GM12864 (cell line): ENCODE measurements at regions not wholly inside any gene's neighbourhood (a gene's known extent, or its start where the extent isn't known, plus 50 kb on each side); places are given as distances from the start of the nearest gene placed in this dataset.
"Not testable (repeated sequence)": the region's sequence is repeated elsewhere in the genome, so short reads cannot be mapped to it uniquely, and the experiment has no call there.

Experiments used
- DNase-seq: peaks from one replicate; pipeline ENCODE4 v3.0.0-alpha.2; 2011; ENCODE audit warnings: low read depth
- H3K4me3 ChIP-seq: 2 replicates; pipeline ENCODE4 v1.5.1; 2011; ENCODE audit warnings: mild to moderate bottlenecking, low read depth, low read length, control low read depth
- TF ChIP-seq, protein P1 (sequence below): IDR thresholded peaks from 2 replicates; pipeline ENCODE4 v1.5.1; 2011; ENCODE audit warnings: low read depth, mild to moderate bottlenecking, moderate library complexity, low read length, control low read depth, inconsistent platforms; ENCODE audit errors: missing control alignments

DNA sequence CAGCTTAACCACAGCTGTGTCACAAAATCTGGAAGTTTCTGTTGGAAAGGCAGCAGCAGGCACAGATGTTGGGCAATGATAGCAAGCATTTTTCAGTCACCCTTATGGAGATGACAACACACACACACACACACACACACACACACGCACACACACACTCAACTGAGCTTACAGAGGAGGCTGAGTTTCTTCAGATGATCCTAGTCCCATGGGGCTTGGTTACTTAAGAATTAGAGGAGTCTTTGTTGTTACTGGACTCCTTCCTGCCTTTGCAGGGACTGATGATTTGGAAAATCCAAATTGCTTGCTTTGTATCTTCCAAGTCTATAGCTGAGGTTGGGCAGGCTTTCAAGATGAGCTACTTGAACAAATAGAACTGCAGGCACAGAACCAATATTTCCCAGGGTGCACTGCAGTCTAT, 740.1 kb upstream of the PITX2 start:
- no peak for DNase-seq
- H3K4me3 ChIP-seq, result no peak overlapping the region
- TF ChIP-seq, protein P1, sequence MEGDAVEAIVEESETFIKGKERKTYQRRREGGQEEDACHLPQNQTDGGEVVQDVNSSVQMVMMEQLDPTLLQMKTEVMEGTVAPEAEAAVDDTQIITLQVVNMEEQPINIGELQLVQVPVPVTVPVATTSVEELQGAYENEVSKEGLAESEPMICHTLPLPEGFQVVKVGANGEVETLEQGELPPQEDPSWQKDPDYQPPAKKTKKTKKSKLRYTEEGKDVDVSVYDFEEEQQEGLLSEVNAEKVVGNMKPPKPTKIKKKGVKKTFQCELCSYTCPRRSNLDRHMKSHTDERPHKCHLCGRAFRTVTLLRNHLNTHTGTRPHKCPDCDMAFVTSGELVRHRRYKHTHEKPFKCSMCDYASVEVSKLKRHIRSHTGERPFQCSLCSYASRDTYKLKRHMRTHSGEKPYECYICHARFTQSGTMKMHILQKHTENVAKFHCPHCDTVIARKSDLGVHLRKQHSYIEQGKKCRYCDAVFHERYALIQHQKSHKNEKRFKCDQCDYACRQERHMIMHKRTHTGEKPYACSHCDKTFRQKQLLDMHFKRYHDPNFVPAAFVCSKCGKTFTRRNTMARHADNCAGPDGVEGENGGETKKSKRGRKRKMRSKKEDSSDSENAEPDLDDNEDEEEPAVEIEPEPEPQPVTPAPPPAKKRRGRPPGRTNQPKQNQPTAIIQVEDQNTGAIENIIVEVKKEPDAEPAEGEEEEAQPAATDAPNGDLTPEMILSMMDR, result no peak

GRCh38 chr4:111377880-111378279, 755.0 kb upstream of the PITX2 start:
- DNase-seq, H3K4me3 ChIP-seq: not testable (repeated sequence)

GRCh38 chr4:111388561-111388960, 756.7 kb upstream of the FAM241A start:
- no peak for DNase-seq
- H3K4me3 ChIP-seq, result no peak overlapping the region
- TF ChIP-seq, protein P1, result no peak

DNA sequence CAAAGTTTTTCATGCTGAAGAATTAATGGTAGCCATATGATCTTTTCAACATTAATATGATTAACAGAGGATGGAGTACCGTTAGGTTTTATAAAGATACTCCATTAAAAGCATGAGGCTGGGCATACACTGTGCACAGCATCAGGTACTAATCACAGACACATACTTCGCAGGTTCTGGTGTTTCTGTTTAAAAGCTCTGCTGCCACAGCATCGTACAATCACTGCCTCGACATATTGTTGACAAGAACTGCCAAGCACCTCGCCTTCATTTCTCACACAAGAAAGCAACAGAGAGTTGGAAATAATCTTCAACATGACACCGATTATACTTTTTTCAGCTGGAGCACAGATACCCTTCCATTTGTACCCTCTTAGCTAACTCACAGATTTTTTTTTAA, 753.4 kb upstream of the FAM241A start:
- TF ChIP-seq, protein P1, result no peak
- H3K4me3 ChIP-seq, result no peak overlapping the region
- DNase-seq, result no peak

- H3K4me3 ChIP-seq, result no peak overlapping the region
- no peak for DNase-seq
- TF ChIP-seq, protein P1, result no peak
Measured at GRCh38 chr4:111393781-111394180, 751.5 kb upstream of the FAM241A start.

DNA sequence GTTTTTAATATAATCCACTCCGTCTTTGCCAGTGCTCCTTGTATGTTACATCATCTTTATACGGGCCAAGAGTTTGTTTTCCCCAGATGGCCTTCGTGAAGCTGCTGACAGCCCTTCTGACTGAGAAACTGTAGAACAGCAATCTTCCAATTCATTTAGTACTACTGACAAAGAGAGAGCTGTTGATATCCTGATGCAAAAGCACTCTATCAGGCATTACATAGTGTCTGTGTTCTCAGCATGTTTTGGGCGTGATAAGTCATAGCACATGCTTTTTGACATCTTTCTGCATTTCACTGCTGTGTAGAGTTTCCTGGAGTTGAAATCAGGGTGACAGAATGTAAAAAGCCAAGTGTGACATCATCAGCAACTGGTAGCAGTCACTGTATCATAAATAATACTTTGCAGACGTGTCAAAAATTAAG, 746.3 kb upstream of the FAM241A start:
- TF ChIP-seq, protein P1, result no peak
- no peak overlapping the region for H3K4me3 ChIP-seq
- no peak for DNase-seq

DNA sequence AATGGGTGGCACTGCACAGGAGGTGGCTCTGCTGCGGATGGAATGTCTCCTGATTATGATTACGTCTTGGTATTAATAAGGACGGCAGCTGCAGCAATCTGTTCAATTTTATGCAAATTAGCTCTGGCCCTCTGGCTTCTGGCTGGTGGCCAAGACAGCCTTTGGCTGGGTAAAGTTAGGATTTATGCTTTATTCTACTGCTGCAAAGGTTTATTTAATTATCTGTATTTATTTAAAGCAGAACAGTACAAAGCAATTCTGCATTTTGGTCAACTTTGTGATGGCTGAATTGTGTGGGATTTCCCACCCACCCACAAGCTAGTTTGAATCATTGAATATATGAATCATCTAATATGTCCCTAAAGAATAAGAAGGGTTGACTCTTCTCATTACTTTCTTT, 745.6 kb upstream of the FAM241A start:
- TF ChIP-seq, protein P1, result no peak
- no peak overlapping the region for H3K4me3 ChIP-seq
- no peak for DNase-seq

- H3K4me3 ChIP-seq, result no peak overlapping the region
- TF ChIP-seq, protein P1, result no peak
- DNase-seq, result no peak
Measured at GRCh38 chr4:111400741-111401140, 744.5 kb upstream of the FAM241A start.
